ENCODE measurements at regions not wholly inside any gene's neighbourhood (a gene's known extent, or its start where the extent isn't known, plus 50 kb on each side); places are given as distances from the start of the nearest gene placed in this dataset.

- no peak for DNase-seq
Observed at GRCh38 chr16:85174871-85175723, 62.8 kb upstream of the CIBAR2 start.

GRCh38 chr16:85175724-85176233, 63.5 kb upstream of the CIBAR2 start:
- DNase-seq = no peak

GRCh38 chr16:85176541-85177447, 64.5 kb upstream of the CIBAR2 start:
- no peak for DNase-seq

GRCh38 chr16:85177448-85177846, 65.2 kb upstream of the CIBAR2 start:
- DNase-seq = no peak

- no peak for DNase-seq
Observed at GRCh38 chr16:85178006-85178591, 65.8 kb upstream of the CIBAR2 start.

- no peak for DNase-seq
Observed at GRCh38 chr16:85178596-85178995, 66.3 kb upstream of the CIBAR2 start.

- DNase-seq = no peak
Observed at GRCh38 chr16:85179344-85180046, 67.2 kb upstream of the CIBAR2 start.

GRCh38 chr16:85180047-85180826, 68.0 kb upstream of the CIBAR2 start:
- DNase-seq = no peak

- no peak for DNase-seq
Observed at GRCh38 chr16:85180827-85181738, 68.8 kb upstream of the CIBAR2 start.

- DNase-seq = no peak
Observed at GRCh38 chr16:85181739-85182129, 69.5 kb upstream of the CIBAR2 start.

GRCh38 chr16:85182286-85182685, 70.0 kb upstream of the CIBAR2 start:
- no peak for DNase-seq

- no peak for DNase-seq
Observed at GRCh38 chr16:85182774-85183173, 70.5 kb upstream of the CIBAR2 start.

- no peak for DNase-seq
Observed at GRCh38 chr16:85183564-85183963, 71.3 kb upstream of the CIBAR2 start.

GRCh38 chr16:85184404-85184803, 72.1 kb upstream of the CIBAR2 start:
- DNase-seq = no peak

GRCh38 chr16:85185303-85186100, 73.2 kb upstream of the CIBAR2 start:
- DNase-seq = no peak

- DNase-seq = no peak
Observed at GRCh38 chr16:85187002-85187401, 74.7 kb upstream of the CIBAR2 start.

GRCh38 chr16:85187447-85187846, 75.2 kb upstream of the CIBAR2 start:
- no peak for DNase-seq

GRCh38 chr16:85187886-85188285, 75.6 kb upstream of the CIBAR2 start:
- DNase-seq = no peak

- no peak for DNase-seq
Observed at GRCh38 chr16:85188822-85189672, 76.8 kb upstream of the CIBAR2 start.

All from CD4-positive, alpha-beta T cell treated with Interleukin-12 subunit alpha and Interleukin-12 subunit beta, for 1 hour (primary cell).